ENCODE measurements at regions not wholly inside any gene's neighbourhood (a gene's known extent, or its start where the extent isn't known, plus 50 kb on each side); places are given as distances from the start of the nearest gene placed in this dataset.

- no peak for TF ChIP-seq POLR2A (IDR thresholded peaks at IDR 0.05)
- TF ChIP-seq, protein P1, sequence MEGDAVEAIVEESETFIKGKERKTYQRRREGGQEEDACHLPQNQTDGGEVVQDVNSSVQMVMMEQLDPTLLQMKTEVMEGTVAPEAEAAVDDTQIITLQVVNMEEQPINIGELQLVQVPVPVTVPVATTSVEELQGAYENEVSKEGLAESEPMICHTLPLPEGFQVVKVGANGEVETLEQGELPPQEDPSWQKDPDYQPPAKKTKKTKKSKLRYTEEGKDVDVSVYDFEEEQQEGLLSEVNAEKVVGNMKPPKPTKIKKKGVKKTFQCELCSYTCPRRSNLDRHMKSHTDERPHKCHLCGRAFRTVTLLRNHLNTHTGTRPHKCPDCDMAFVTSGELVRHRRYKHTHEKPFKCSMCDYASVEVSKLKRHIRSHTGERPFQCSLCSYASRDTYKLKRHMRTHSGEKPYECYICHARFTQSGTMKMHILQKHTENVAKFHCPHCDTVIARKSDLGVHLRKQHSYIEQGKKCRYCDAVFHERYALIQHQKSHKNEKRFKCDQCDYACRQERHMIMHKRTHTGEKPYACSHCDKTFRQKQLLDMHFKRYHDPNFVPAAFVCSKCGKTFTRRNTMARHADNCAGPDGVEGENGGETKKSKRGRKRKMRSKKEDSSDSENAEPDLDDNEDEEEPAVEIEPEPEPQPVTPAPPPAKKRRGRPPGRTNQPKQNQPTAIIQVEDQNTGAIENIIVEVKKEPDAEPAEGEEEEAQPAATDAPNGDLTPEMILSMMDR (IDR thresholded peaks at IDR 0.05) = no peak
These were observed 542.9 kb upstream of the JAG1 start for GRCh38 chr20:11216451-11217314.
